ENCODE measurements at regions not wholly inside any gene's neighbourhood (a gene's known extent, or its start where the extent isn't known, plus 50 kb on each side); places are given as distances from the start of the nearest gene placed in this dataset.

- no peak for TF ChIP-seq CTCF (IDR thresholded peaks at IDR 0.05)
- no peak for TF ChIP-seq POLR2A (IDR thresholded peaks at IDR 0.05)
These were observed 122.6 kb upstream of the NXT1 start for GRCh38 chr20:23227976-23228375.
